Ascending aorta (tissue), 2 donors: ENCODE measurements at regions not wholly inside any gene's neighbourhood (a gene's known extent, or its start where the extent isn't known, plus 50 kb on each side); places are given as distances from the start of the nearest gene placed in this dataset.

Experiments
- DNase-seq, 2 donors: peaks; one replicate each; pipeline ENCODE4 v3.0.0-alpha.2; 2019; ENCODE audit warnings: low spot score in 2 of 2
- H3K27ac ChIP-seq, 2 donors: fragments of 200-600 bp; sonication (generic); one replicate each; pipeline ENCODE4 v1.5.1; 2016 to 2017; ENCODE audit warnings: mild to moderate bottlenecking in 1 of 2
- H3K27me3 ChIP-seq: fragments of 200-600 bp; sonication (generic); one replicate; pipeline ENCODE4 v1.5.1; 2017
- H3K36me3 ChIP-seq, 2 donors: fragments of 200-600 bp; sonication (generic); one replicate each; pipeline ENCODE4 v1.5.1; 2016
- H3K4me1 ChIP-seq, 2 donors: fragments of 200-600 bp; sonication (generic); one replicate each; pipeline ENCODE4 v1.5.1; 2016 to 2017; ENCODE audit warnings: mild to moderate bottlenecking in 1 of 2
- H3K4me3 ChIP-seq, 2 donors: fragments of 200-600 bp; sonication (generic); one replicate each; pipeline ENCODE4 v1.5.1; 2016 to 2017; ENCODE audit warnings: mild to moderate bottlenecking in 1 of 2
- H3K9me3 ChIP-seq, 2 donors: fragments of 200-600 bp; sonication (generic); one replicate each; pipeline ENCODE4 v1.5.1; 2016
- intact Hi-C: fragments of 100-400 bp; cut with DNase I; formaldehyde crosslinking; loops from one replicate; pipeline ENCODE4 v1.15.1; 2023
- TF ChIP-seq, protein P1 (sequence below), 3 experiments: fragments of 200-600 bp in 2 of 3; fragments of 450-650 bp in 1 of 3; sonication (generic) in 2 of 3; IDR thresholded peaks; one replicate each; pipeline ENCODE4 v1.5.1; 2016 to 2019; ENCODE audit warnings: antibody characterized with exemption in 3 of 3, mild to moderate bottlenecking in 1 of 3, moderate library complexity in 1 of 3

DNA sequence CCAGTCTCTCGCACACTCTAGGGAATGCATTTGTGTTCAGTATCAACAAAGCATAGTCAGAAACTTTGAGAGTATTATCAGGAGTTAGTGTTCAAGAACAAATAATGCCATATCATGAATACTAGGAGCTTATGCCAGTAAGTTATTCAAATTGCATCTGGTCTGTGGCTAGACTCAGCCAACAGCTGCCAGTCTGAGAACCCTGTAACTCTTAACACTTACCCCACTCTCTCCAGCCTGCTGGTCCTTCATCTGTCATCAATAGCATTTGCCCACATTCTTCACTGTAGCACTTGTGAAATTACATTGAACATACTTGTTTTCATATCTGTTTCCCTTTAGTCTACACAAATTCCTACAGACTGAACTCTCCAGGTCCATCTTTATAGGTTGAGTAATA is 1157.5 kb upstream of the RAG2 start:
- intact Hi-C loops: no loop called here
- Histone ChIP-seq H3K27ac (no peak overlapping the region), H3K36me3 (no peaks in the 10 kb centered on the region), H3K9me3 (no peaks in the 10 kb centered on the region), H3K4me3 (no peak overlapping the region), H3K4me1 (no peaks in the 10 kb centered on the region), H3K27me3 (no peaks in the 10 kb centered on the region)
- DNase-seq: no peak
- TF ChIP-seq, protein P1, sequence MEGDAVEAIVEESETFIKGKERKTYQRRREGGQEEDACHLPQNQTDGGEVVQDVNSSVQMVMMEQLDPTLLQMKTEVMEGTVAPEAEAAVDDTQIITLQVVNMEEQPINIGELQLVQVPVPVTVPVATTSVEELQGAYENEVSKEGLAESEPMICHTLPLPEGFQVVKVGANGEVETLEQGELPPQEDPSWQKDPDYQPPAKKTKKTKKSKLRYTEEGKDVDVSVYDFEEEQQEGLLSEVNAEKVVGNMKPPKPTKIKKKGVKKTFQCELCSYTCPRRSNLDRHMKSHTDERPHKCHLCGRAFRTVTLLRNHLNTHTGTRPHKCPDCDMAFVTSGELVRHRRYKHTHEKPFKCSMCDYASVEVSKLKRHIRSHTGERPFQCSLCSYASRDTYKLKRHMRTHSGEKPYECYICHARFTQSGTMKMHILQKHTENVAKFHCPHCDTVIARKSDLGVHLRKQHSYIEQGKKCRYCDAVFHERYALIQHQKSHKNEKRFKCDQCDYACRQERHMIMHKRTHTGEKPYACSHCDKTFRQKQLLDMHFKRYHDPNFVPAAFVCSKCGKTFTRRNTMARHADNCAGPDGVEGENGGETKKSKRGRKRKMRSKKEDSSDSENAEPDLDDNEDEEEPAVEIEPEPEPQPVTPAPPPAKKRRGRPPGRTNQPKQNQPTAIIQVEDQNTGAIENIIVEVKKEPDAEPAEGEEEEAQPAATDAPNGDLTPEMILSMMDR (IDR thresholded peaks at IDR 0.05): no peak

DNA sequence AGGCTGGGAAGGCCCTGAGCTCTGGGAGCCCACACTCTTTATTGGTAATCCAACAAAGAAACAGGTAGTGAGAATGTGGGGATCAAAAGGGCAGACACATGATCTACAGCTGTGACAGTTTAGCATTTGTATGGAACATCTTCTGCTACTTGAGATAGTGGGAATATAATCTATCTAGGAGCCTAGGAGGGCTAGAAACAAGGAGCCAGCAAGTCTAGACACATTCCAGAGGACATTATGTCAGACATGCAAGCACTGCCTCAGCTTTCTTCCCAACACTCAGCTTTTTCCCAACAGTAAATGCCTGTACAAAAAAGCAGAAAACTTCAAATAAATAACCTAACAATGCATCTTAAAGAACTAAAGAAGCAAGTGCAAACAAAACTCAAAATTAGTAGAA is 1150.6 kb upstream of the RAG2 start:
- no peak for DNase-seq
- Histone ChIP-seq H3K4me1 (no peaks in the 10 kb centered on the region), H3K9me3 (no peaks in the 10 kb centered on the region), H3K36me3 (no peaks in the 10 kb centered on the region), H3K4me3 (no peak overlapping the region), H3K27ac (no peak overlapping the region), H3K27me3 (no peaks in the 10 kb centered on the region)
- intact Hi-C loops: no loop called here
- TF ChIP-seq, protein P1 (IDR thresholded peaks at IDR 0.05): no peak

DNA sequence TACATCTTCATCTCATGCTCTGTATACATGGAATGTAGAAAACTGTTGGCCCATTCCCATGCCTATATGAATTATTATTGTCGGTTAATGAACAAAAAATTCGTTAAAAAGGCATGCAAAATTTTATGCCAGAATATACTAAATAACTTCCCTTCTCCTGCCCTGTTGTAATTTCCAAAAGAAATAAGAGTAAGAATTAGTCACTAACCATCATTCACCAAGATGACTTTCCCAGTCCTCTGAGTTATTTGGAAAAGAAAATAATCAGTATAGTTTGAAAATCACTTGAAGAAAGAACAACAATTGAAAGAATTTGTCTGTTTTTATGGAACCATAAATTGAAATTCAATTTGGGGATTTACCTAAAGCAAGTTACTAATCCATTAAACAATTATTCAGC is 1149.1 kb upstream of the RAG2 start:
- H3K4me1 ChIP-seq: no peaks in the 10 kb centered on the region
- no peaks in the 10 kb centered on the region for H3K36me3 ChIP-seq
- DNase-seq: no peak
- TF ChIP-seq, protein P1 (IDR thresholded peaks at IDR 0.05): no peak
- H3K4me3 ChIP-seq: no peak overlapping the region
- no peaks in the 10 kb centered on the region for H3K9me3 ChIP-seq
- intact Hi-C loops: no loop called here
- H3K27ac ChIP-seq: no peak overlapping the region
- no peaks in the 10 kb centered on the region for H3K27me3 ChIP-seq

DNA sequence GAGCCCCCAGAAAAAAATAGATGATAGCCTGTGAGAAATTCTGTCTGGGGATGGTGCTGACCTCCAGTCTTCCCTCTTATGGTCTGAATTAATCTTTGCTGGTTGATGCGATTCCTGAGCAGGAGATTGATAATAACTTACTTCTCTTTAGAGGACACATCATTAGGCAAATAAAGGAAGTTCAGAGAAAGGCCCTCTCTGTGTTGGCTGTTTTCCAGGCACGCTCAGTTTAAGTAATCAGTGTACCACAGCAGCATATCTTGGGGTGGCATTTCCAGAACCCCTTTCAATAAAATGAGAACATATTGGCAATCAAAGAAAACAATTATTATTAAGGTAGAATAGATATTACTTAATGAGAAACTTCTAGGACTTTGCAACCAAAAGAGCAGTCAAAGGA is 1129.3 kb upstream of the RAG2 start:
- Histone ChIP-seq H3K9me3 (no peaks in the 10 kb centered on the region), H3K4me1 (no peaks in the 10 kb centered on the region), H3K36me3 (no peaks in the 10 kb centered on the region), H3K4me3 (no peak overlapping the region), H3K27ac (no peak overlapping the region), H3K27me3 (no peaks in the 10 kb centered on the region)
- DNase-seq: no peak
- TF ChIP-seq, protein P1 (IDR thresholded peaks at IDR 0.05): no peak
- intact Hi-C loops: no loop called here

DNA sequence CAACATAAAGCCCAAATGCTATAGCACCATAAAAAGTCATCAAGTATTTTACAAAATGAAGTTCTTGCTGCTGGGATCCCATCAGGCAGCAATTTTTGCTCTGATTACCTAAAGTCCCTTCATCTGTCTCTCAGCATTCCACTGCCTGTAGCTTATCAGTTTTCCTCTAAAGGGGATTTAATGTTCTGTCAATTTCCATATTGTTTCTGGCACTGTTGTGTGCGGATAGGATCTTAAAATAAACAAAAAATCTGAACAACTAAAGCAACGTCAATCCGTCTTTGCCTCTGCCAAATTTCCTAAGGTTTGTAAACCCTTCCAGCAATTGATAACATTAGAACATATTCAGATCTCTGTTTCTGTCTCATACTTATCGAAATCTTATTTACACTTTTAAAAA is 1126.3 kb upstream of the RAG2 start:
- TF ChIP-seq, protein P1 (IDR thresholded peaks at IDR 0.05): no peak
- no peaks in the 10 kb centered on the region for H3K27me3 ChIP-seq
- H3K27ac ChIP-seq: no peak overlapping the region
- H3K4me3 ChIP-seq: no peak overlapping the region
- no peaks in the 10 kb centered on the region for H3K4me1 ChIP-seq
- H3K36me3 ChIP-seq: no peaks in the 10 kb centered on the region
- no peaks in the 10 kb centered on the region for H3K9me3 ChIP-seq
- intact Hi-C loops: no loop called here
- no peak for DNase-seq

DNA sequence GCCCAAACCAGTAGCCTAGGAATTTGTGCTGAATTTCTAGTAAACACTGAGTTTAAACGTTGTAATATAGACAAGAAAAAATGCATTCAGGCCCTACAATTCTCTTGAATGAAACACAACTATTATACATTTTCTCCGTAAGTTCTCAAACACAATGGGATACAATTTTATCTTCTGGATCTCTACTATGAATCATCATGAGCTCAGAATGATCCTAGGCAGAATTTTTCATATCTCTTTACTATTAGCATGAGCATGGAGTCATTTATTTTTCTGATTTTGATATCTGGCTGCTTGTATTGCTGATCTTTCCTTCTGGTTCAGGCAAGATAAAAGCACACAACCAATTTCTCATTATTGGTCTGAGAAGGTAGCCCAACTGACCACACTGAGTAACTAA is 1123.4 kb upstream of the RAG2 start:
- Histone ChIP-seq H3K4me1 (no peaks in the 10 kb centered on the region), H3K4me3 (no peak overlapping the region), H3K27me3 (no peaks in the 10 kb centered on the region), H3K27ac (no peak overlapping the region), H3K9me3 (no peaks in the 10 kb centered on the region), H3K36me3 (no peaks in the 10 kb centered on the region)
- TF ChIP-seq, protein P1 (IDR thresholded peaks at IDR 0.05): no peak
- intact Hi-C loops: no loop called here
- no peak for DNase-seq
